ENCODE measurements at regions not wholly inside any gene's neighbourhood (a gene's known extent, or its start where the extent isn't known, plus 50 kb on each side); places are given as distances from the start of the nearest gene placed in this dataset.

- 88 to 89% methylated on average over 2 of the region's 2 CpGs for WGBS, 2 donors
These were observed 220.6 kb downstream of the GXYLT1 start for GRCh38 chr12:41924111-41924510.

DNA sequence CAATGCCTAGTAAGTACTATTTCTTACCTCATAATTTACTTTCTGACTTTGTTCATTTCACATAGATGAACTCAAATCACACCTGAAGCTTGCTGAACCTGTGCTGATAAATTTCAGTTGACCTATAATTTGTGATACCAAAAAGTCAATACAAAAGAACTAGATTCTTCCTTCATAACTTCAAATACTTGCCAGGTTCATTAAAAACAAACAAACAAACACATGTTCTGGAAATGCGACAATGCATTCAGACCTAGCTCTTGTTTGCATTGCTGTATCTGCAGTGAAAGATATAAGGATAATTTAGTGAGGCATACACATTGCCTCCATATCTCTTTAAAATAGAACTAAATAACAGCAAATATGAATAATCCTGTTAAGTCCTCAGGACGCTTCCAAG is 221.3 kb downstream of the GXYLT1 start:
- H3K27ac ChIP-seq (ENCODE audit: low read depth in 2 of 2, low read length in 1 of 2) = no peak overlapping the region
- 93 to 94% methylated on average over 2 of the region's 2 CpGs for WGBS, 2 donors
- H3K9me3 ChIP-seq (ENCODE audit: control insufficient read depth in 2 of 2, insufficient read depth in 1 of 2, low read depth in 1 of 2, low read length in 1 of 2) = no peaks in the 10 kb centered on the region
- H3K4me3 ChIP-seq (ENCODE audit: low read depth in 1 of 2, low read length in 2 of 2) = no peak overlapping the region
- no peaks in the 10 kb centered on the region for H3K36me3 ChIP-seq (ENCODE audit: control insufficient read depth in 2 of 2, insufficient read depth in 2 of 2, low read length in 1 of 2)
- H3K27me3 ChIP-seq (ENCODE audit: control insufficient read depth in 1 of 2, insufficient read depth in 2 of 2, low read length in 2 of 2) = no peaks in the 10 kb centered on the region
- no peaks in the 10 kb centered on the region for H3K4me1 ChIP-seq (ENCODE audit: control insufficient read depth in 2 of 2, insufficient read depth in 2 of 2, low read length in 1 of 2)

More at GRCh38 chr12:41924111-41924510, 220.6 kb downstream of the GXYLT1 start:
- Histone ChIP-seq H3K36me3 (ENCODE audit: control insufficient read depth in 2 of 2, insufficient read depth in 2 of 2, low read length in 1 of 2) (no peaks in the 10 kb centered on the region), H3K27ac (ENCODE audit: low read depth in 2 of 2, low read length in 1 of 2) (no peak overlapping the region), H3K4me3 (ENCODE audit: low read depth in 1 of 2, low read length in 2 of 2) (no peak overlapping the region), H3K9me3 (ENCODE audit: control insufficient read depth in 2 of 2, insufficient read depth in 1 of 2, low read depth in 1 of 2, low read length in 1 of 2) (no peaks in the 10 kb centered on the region), H3K27me3 (ENCODE audit: control insufficient read depth in 1 of 2, insufficient read depth in 2 of 2, low read length in 2 of 2) (no peaks in the 10 kb centered on the region), H3K4me1 (ENCODE audit: control insufficient read depth in 2 of 2, insufficient read depth in 2 of 2, low read length in 1 of 2) (no peaks in the 10 kb centered on the region)

GRCh38 chr12:41920355-41920754 is 224.3 kb downstream of the GXYLT1 start:
- no peak overlapping the region for H3K27ac ChIP-seq (ENCODE audit: low read depth in 2 of 2, low read length in 1 of 2)
- H3K9me3 ChIP-seq (ENCODE audit: control insufficient read depth in 2 of 2, insufficient read depth in 1 of 2, low read depth in 1 of 2, low read length in 1 of 2) = no peaks in the 10 kb centered on the region
- WGBS, 2 donors = 71 to 72% methylated on average over 1 of the region's 1 CpG
- no peaks in the 10 kb centered on the region for H3K27me3 ChIP-seq (ENCODE audit: control insufficient read depth in 1 of 2, insufficient read depth in 2 of 2, low read length in 2 of 2)
- H3K36me3 ChIP-seq (ENCODE audit: control insufficient read depth in 2 of 2, insufficient read depth in 2 of 2, low read length in 1 of 2) = no peaks in the 10 kb centered on the region
- H3K4me3 ChIP-seq (ENCODE audit: low read depth in 1 of 2, low read length in 2 of 2) = no peak overlapping the region
- no peaks in the 10 kb centered on the region for H3K4me1 ChIP-seq (ENCODE audit: control insufficient read depth in 2 of 2, insufficient read depth in 2 of 2, low read length in 1 of 2)

- 54 to 72% methylated on average over 9 of the region's 9 CpGs for WGBS, 2 donors
- H3K36me3 ChIP-seq (ENCODE audit: control insufficient read depth in 2 of 2, insufficient read depth in 2 of 2, low read length in 1 of 2) = no peaks in the 10 kb centered on the region
- no peaks in the 10 kb centered on the region for H3K9me3 ChIP-seq (ENCODE audit: control insufficient read depth in 2 of 2, insufficient read depth in 1 of 2, low read depth in 1 of 2, low read length in 1 of 2)
- H3K4me3 ChIP-seq (ENCODE audit: low read depth in 1 of 2, low read length in 2 of 2) = no peak overlapping the region
- H3K27me3 ChIP-seq (ENCODE audit: control insufficient read depth in 1 of 2, insufficient read depth in 2 of 2, low read length in 2 of 2) = no peaks in the 10 kb centered on the region
- H3K4me1 ChIP-seq (ENCODE audit: control insufficient read depth in 2 of 2, insufficient read depth in 2 of 2, low read length in 1 of 2) = no peaks in the 10 kb centered on the region
- no peak overlapping the region for H3K27ac ChIP-seq (ENCODE audit: low read depth in 2 of 2, low read length in 1 of 2)
These were observed 225.0 kb downstream of the GXYLT1 start for GRCh38 chr12:41919526-41920261.

GRCh38 chr12:41919048-41919447 is 225.6 kb downstream of the GXYLT1 start:
- H3K4me3 ChIP-seq (ENCODE audit: low read depth in 1 of 2, low read length in 2 of 2) = no peak overlapping the region
- H3K27me3 ChIP-seq (ENCODE audit: control insufficient read depth in 1 of 2, insufficient read depth in 2 of 2, low read length in 2 of 2) = no peaks in the 10 kb centered on the region
- H3K27ac ChIP-seq (ENCODE audit: low read depth in 2 of 2, low read length in 1 of 2) = no peak overlapping the region
- WGBS, 2 donors = 89 to 92% methylated on average over 1 of the region's 1 CpG
- H3K9me3 ChIP-seq (ENCODE audit: control insufficient read depth in 2 of 2, insufficient read depth in 1 of 2, low read depth in 1 of 2, low read length in 1 of 2) = no peaks in the 10 kb centered on the region
- H3K36me3 ChIP-seq (ENCODE audit: control insufficient read depth in 2 of 2, insufficient read depth in 2 of 2, low read length in 1 of 2) = no peaks in the 10 kb centered on the region
- H3K4me1 ChIP-seq (ENCODE audit: control insufficient read depth in 2 of 2, insufficient read depth in 2 of 2, low read length in 1 of 2) = no peaks in the 10 kb centered on the region

- Histone ChIP-seq H3K9me3 (ENCODE audit: control insufficient read depth in 2 of 2, insufficient read depth in 1 of 2, low read depth in 1 of 2, low read length in 1 of 2) (no peaks in the 10 kb centered on the region), H3K27me3 (ENCODE audit: control insufficient read depth in 1 of 2, insufficient read depth in 2 of 2, low read length in 2 of 2) (no peaks in the 10 kb centered on the region), H3K4me3 (ENCODE audit: low read depth in 1 of 2, low read length in 2 of 2) (no peak overlapping the region), H3K36me3 (ENCODE audit: control insufficient read depth in 2 of 2, insufficient read depth in 2 of 2, low read length in 1 of 2) (no peaks in the 10 kb centered on the region), H3K27ac (ENCODE audit: low read depth in 2 of 2, low read length in 1 of 2) (no peak overlapping the region), H3K4me1 (ENCODE audit: control insufficient read depth in 2 of 2, insufficient read depth in 2 of 2, low read length in 1 of 2) (no peaks in the 10 kb centered on the region)
- 31 to 40% methylated on average over 5 of the region's 5 CpGs for WGBS, 2 donors
These were observed 226.7 kb downstream of the GXYLT1 start for GRCh38 chr12:41917938-41918341.

DNA sequence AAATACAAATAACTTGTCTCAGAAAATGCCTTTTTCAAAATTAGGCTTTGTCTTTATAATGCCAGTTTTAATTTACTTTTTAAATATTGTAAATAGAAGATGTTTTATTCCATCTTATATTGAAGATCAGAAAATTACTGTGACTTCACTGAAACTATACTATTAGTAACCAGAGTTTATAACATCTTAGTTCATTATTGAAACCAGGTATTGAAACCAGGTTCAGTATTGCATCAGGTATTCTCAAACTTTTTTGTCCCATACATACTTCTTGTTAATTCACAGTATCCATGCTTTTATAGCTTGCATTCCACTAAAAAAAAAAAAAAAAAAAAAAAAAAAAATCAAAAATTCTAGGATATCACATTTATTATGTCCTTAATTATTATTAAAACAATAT is 227.5 kb downstream of the GXYLT1 start:
- Histone ChIP-seq H3K4me1 (ENCODE audit: control insufficient read depth in 2 of 2, insufficient read depth in 2 of 2, low read length in 1 of 2) (no peaks in the 10 kb centered on the region), H3K27me3 (ENCODE audit: control insufficient read depth in 1 of 2, insufficient read depth in 2 of 2, low read length in 2 of 2) (no peaks in the 10 kb centered on the region), H3K9me3 (ENCODE audit: control insufficient read depth in 2 of 2, insufficient read depth in 1 of 2, low read depth in 1 of 2, low read length in 1 of 2) (no peaks in the 10 kb centered on the region), H3K27ac (ENCODE audit: low read depth in 2 of 2, low read length in 1 of 2) (no peak overlapping the region), H3K36me3 (ENCODE audit: control insufficient read depth in 2 of 2, insufficient read depth in 2 of 2, low read length in 1 of 2) (no peaks in the 10 kb centered on the region), H3K4me3 (ENCODE audit: low read depth in 1 of 2, low read length in 2 of 2) (no peak overlapping the region)

DNA sequence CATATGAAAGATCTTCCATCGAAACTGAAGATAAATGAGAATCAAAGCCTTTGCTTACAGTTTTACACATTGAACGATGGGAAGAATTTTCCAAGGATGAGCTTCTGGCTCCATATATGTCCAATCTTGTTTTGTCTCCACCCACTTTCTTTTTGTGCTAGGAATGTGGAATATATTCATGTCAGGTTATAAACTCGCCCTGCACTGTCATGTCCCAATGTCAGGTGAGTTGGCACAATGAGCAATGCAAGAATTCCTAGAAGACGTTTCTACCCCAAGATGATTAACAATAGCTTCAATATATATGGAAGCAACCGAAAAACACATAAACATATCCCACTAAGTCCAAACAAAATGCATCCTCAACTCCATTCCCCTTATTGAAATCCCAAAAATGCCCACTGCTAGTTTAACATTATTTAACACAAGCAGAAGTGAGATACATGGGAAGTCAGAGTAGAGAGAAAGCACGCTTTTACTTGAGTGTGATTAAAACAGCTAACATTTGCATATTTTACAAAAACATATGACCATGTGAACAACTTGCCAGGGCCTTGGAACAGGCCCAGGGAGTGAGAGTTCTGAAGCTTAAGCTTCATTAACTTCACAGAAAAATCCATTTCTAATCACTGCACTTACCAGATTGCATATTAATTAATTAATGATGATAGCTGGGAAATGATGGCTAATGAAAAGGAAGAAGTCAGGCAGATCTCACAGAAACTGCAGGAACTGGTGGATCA is 233.9 kb downstream of the GXYLT1 start:
- Histone ChIP-seq H3K27me3 (ENCODE audit: control insufficient read depth in 1 of 2, insufficient read depth in 2 of 2, low read length in 2 of 2) (no peaks in the 10 kb centered on the region), H3K4me3 (ENCODE audit: low read depth in 1 of 2, low read length in 2 of 2) (no peak overlapping the region), H3K36me3 (ENCODE audit: control insufficient read depth in 2 of 2, insufficient read depth in 2 of 2, low read length in 1 of 2) (no peaks in the 10 kb centered on the region), H3K9me3 (ENCODE audit: control insufficient read depth in 2 of 2, insufficient read depth in 1 of 2, low read depth in 1 of 2, low read length in 1 of 2) (no peaks in the 10 kb centered on the region), H3K27ac (ENCODE audit: low read depth in 2 of 2, low read length in 1 of 2) (no peak overlapping the region), H3K4me1 (ENCODE audit: control insufficient read depth in 2 of 2, insufficient read depth in 2 of 2, low read length in 1 of 2) (peaks cover 0 to 2% of the 10 kb centered on the region in 2 donors)
- WGBS, 2 donors = 55 to 57% methylated on average over 6 of the region's 6 CpGs

GRCh38 chr12:41908206-41908605 is 236.5 kb downstream of the GXYLT1 start:
- Histone ChIP-seq H3K27ac (ENCODE audit: low read depth in 2 of 2, low read length in 1 of 2) (no peak overlapping the region), H3K9me3 (ENCODE audit: control insufficient read depth in 2 of 2, insufficient read depth in 1 of 2, low read depth in 1 of 2, low read length in 1 of 2) (no peaks in the 10 kb centered on the region), H3K36me3 (ENCODE audit: control insufficient read depth in 2 of 2, insufficient read depth in 2 of 2, low read length in 1 of 2) (no peaks in the 10 kb centered on the region), H3K4me3 (ENCODE audit: low read depth in 1 of 2, low read length in 2 of 2) (no peak overlapping the region), H3K27me3 (ENCODE audit: control insufficient read depth in 1 of 2, insufficient read depth in 2 of 2, low read length in 2 of 2) (no peaks in the 10 kb centered on the region), H3K4me1 (ENCODE audit: control insufficient read depth in 2 of 2, insufficient read depth in 2 of 2, low read length in 1 of 2) (peaks cover 0 to 2% of the 10 kb centered on the region in 2 donors)
- 84 to 85% methylated on average over 4 of the region's 4 CpGs for WGBS, 2 donors

DNA sequence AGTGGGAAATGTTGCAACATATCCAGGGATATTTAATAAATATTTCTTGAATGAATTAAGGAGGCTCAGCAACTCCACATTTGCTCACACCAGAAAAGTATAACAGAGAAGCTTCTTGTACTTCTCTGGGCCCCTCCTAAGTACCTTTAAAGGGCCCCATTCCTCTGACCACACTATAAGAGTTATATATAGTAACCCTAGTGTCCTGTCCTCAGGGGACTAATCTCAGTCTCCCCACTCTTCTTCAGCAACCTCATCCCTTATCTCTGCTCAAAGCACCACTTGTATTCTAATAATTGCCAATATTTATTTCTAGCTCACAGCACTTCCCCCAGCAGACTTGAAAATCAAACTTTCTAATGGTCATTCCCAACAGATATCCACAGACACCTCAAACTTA is 237.1 kb downstream of the GXYLT1 start:
- Histone ChIP-seq H3K27me3 (ENCODE audit: control insufficient read depth in 1 of 2, insufficient read depth in 2 of 2, low read length in 2 of 2) (no peaks in the 10 kb centered on the region), H3K9me3 (ENCODE audit: control insufficient read depth in 2 of 2, insufficient read depth in 1 of 2, low read depth in 1 of 2, low read length in 1 of 2) (no peaks in the 10 kb centered on the region), H3K4me1 (ENCODE audit: control insufficient read depth in 2 of 2, insufficient read depth in 2 of 2, low read length in 1 of 2) (peaks cover 0 to 2% of the 10 kb centered on the region in 2 donors), H3K27ac (ENCODE audit: low read depth in 2 of 2, low read length in 1 of 2) (no peak overlapping the region), H3K36me3 (ENCODE audit: control insufficient read depth in 2 of 2, insufficient read depth in 2 of 2, low read length in 1 of 2) (no peaks in the 10 kb centered on the region), H3K4me3 (ENCODE audit: low read depth in 1 of 2, low read length in 2 of 2) (no peak overlapping the region)

Measured in esophagus (tissue), 2 donors.